GM18502 (cell line): ENCODE measurements at regions not wholly inside any gene's neighbourhood (a gene's known extent, or its start where the extent isn't known, plus 50 kb on each side); places are given as distances from the start of the nearest gene placed in this dataset.
"Not testable (repeated sequence)": the region's sequence is repeated elsewhere in the genome, so short reads cannot be mapped to it uniquely, and the experiment has no call there.

Experiments used
- ATAC-seq: cut with Tn5 transposase; IDR thresholded peaks from one replicate; pipeline ENCODE4 v1.9.1; 2021; ENCODE audit warnings: mild to moderate bottlenecking; ENCODE audit not compliant: unreplicated experiment, poor library complexity

DNA sequence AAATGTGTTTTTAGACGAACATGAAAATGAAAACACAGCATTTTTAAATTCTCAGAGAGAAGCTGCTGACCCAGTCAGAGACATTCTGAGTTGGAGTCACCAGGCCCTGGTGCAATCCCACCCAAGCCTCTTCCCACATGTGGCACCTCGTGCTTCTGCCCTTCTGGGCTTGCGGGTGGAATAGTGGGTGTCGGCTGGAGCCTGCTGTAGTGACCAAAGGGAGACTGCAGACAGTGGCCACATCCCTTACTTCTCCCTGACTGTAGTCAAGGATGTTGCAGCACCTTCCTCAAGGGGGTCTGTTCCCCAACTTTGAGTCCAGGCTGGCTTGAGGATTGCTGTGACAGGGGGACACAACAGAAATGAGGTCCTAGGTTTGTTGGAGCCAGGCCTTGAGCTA lies 104.4 kb upstream of the GLI2 start:
- ATAC-seq, result no peak

DNA sequence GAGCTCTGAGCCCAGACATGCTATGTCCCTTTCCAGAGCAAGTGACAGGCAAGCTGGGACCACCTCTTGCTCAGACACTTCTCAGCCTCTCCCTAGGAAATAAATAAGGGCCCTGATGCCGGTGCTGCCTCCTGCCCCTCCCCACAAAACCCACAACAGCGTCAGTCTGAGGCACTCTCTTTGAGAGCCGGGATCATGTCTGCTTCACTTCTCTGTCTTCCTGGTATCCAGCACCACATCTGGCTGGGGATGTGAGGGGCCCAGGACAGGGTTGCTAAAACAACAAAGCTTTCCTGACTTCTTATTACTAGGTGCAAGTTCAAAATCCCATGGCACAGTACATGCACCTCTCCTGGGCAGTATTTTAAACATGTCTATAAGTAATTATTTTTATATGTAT lies 103.9 kb upstream of the GLI2 start:
- ATAC-seq, result no peak

DNA sequence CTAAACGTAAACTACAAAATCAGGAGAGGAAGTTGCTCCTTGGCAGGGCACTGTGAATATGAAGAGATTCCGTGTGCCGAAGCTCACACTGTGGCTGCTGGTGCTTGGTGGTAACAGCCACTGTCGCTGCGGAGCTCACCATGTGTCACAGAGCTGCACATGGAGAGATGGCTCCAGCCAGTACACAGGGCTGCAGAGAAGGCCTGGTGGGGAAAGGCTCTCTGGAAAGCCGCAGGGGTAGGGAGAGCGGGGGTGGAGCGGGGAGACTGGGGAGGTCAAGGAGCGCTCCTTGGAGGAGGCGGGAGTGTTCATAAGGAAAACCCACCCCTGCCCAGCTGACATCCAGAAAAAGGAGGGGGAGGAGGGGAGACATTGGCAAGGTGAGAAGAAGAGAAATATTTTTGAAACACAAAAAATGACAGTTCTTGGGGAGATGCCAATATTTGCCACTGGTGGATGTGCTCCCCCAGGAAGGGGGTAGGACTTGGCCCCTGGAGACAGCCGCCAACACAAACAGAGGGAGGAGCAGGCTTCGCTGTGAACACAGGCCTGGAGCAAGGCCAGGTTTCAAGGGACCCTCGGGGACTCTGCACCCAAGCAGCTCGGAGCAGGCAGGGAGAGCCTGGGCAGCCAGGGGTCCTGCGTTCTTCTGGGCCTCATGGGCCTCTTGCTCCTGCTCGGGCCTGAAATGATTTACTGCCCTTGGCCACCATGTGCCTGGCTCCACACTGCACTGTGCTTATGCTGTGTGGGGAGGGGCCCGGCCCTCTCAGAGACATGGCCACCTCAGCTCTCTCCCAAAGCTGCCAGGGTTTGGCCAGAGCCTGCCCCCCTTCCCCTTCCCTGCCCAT lies 102.6 kb upstream of the GLI2 start:
- no peak for ATAC-seq

DNA sequence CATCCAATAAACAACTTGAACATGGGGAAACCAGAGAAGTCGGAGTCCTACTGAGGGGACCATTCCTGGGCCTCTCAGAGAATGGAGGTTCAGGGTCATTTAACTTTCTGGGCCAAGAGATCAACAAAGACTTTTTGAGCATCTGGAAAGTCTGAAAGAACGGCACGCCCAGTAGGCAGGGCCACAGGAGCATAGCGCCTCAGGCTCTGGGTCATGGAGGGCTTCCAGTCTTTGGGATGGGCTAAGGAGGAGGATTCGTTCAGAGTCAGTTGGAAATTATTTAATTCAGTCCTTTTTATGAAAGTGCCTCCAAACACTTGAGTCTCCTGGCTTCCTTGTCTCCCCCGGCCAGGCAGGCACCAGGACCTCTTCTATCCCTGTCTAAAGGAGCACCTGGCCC lies 101.1 kb upstream of the GLI2 start:
- no peak for ATAC-seq

DNA sequence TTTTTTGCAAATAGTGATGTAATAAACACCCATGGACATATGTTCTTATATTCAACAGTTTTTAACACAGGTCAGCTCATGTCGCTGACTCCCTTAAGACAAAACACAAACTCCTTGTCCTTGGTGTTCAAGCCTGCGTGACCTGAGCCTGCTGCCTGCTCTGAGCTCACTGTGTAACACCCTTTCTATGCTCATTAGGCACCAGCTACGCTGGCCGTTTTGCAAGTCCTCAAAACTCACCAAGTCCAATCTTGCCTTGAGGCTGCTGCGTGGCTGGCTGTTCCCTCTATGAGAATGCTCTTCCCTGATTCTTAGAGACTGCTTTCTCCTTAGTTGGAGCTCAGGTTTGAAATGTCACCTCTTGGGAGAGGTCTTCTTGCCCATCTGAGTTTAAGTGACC lies 100.5 kb upstream of the GLI2 start:
- ATAC-seq, result no peak

DNA sequence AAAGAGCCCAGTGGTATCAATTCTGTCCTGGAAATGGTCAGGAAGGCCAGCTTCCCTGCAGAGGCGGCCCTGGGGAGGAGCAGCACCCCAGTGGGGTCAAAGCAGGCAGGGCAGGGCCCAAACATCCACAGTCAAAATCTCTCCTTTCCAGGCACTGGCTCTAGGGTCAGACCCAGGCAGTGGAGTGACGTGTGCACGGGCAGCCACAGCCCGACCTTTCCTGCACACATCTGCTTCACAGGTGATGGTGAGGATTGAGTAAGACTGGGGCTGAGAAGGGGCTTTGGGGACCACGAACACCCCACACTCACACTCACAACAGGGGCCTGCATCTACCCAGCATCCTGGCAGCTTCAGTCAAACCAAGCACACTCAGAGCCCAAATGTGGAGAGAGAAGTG lies 97.8 kb upstream of the GLI2 start:
- no peak for ATAC-seq

DNA sequence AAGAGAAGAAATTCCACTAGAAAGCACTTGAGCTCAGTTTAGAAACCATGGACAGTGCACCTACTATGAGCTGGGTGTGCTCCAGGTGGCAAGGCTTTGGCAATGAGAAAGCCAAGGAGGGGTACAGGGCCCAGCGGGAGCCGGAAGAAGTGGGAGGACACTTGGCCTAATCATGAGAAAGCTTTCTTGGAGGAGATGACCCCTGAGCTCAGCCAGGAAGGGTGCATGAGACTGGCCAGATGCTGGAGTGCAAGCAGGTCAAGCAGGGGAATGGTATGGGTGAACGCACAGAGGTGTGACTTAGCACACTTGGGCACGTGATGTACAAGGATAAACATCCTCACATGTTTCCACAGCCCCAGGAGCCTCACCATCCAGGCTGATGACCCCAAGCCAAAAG lies 97.2 kb upstream of the GLI2 start:
- no peak for ATAC-seq

DNA sequence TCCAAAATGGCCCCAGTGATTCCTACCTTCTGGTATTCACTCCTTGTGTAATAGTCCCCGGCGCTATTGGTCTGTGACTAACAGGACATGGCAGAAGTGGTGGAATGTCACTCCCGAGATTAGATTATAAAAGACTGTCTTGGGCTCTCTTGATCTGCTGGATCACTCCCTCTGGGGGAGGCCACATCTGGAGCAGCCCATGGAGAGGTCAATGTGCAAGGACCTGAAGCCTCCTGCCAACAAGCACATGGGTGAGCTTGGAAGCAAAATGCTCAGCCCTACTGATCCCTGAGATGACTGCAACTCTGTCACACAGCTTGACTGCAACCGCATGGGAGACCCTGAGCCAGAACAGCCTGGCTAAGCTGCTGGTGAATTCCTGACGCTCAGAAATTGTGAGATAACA lies 94.3 kb upstream of the GLI2 start:
- no peak for ATAC-seq

DNA sequence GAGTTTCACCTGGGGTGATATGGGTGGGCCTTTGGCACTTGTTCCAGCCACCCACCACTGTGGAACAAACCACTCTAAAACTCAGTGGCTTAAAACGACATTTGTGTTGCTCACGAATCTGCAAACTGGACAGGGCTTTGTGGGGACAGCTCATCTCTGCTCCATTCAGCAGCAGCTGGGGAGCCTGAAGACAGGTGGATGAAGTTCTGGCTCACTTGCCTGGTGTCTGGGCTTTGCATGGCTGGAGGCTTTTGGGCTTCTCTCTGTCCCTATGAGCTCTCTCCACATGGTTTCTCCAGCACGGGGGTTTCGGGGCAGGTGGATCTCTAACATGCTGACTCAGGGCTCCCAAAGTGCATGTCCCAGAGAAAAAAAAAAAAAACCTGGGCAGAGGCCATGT lies 93.0 kb upstream of the GLI2 start:
- no peak for ATAC-seq

DNA sequence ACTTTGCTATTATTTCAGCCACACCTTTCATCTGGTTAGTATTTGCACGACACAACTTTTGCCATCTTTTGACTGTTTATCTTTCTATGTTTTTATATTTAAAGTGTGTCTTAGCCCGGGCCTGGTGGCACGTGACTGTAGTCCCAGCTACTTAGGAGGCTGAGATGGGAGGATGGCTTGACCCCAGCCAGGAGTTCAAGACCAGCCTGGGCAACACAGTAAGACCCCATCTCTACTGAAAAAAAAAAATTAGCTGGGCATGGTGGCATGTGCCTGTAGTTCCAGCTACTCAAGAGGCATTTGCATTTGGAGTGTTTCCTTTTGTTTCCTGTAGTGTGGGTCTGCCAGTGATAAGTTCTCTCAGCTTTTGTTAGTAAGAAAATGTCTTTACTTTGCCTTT lies 88.7 kb upstream of the GLI2 start:
- ATAC-seq, result no peak

DNA sequence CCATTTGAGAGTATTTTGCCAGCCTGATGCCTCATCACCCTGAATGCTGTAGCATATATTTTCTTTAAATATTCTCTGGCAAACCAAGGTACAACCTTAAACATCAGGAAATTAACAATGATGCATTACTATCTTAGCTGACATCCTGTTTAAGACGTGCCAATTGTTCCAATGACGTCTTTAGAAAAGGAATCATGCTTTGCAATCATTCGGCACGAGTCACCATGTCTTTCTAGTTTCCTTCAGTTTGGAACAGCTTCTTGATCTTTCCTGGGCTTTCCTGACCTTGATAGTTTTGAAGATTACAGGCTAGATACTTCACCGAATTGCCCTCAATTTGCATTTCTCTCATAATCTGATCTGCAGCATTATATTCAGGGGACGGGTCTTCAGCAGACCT lies 88.2 kb upstream of the GLI2 start:
- ATAC-seq, result no peak

DNA sequence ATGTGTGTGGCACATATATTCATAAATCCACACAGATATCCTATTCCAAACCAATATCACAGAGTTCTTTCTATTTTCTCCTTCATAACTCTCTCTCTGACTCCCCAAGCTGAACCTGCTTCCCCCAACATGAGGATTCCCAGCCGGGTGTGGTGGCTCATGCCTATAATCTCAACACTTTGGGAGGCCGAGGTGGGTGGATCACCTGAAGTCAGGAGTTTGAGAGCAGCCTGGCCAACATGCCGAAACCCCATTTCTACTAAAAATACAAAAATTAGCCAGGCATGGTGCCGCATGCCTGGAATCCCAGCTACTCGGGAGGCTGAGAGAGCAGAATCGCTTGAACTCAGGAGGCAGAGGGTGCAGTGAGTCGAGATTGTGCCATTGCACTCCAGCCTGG lies 86.3 kb upstream of the GLI2 start:
- ATAC-seq, result not testable (repeated sequence)

DNA sequence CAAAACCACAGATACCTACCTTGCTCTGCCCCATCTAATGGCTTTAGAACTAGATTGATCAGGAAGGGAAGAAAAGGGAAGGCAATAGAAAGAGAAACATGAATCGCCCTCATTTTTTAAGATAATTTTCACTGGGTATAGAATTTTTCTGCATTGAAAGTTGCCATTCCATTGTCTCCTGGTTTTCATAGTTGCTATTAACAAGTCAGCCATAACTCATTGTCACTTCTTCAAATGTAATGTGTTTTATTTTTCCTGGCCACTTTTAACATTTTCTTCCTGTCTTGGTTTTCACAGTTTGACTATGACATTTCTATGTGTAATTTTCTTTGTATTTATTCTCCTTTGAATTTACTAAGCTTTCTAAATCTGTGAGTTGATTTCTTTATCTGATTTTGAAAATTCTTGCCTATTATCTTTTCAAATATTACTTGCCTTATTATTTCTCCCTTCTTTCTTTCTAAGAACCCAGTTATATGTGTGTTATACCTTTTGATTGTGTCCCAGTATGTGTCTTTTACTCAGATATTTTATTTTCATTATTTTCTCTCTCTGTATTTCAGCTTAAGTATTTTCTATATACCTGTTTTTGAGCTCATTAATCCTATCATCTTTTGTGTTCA lies 85.5 kb upstream of the GLI2 start:
- ATAC-seq, result no peak

DNA sequence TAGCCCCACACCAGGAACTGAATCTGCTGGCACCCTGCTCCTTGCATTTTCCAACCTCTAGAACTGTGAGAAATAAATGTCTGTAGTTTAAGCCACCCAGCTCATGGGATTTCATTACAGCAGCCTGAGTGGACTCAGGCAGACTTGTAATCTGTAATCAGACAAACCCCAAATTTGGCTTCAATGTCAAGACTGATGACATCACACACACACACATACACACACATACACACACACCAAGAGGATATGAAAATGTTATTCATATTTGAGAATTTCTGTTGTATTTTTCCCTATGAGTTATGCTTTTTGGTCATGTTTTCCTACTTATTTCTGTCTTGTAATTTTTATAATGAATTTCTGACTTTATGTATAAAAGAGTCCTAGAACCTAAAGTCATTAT lies 83.8 kb upstream of the GLI2 start:
- no peak for ATAC-seq

DNA sequence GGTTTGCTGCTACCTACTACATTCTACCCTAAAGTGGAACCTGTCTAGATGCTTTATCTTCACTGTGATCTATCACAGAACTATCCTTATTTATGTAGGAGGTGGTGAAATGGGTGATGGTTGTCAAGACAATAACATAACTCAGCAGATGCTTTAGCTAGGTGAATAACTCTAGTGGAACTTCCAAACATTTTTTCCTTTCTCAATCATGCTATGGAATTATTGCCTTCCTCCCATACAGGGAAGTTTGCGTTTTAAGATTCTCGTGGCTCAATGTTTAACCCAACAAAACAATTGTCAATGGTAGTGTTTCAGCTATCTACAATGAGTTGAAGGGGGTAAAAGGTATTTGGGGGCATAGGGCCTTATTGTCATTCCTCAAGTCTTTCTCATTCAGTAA lies 82.6 kb upstream of the GLI2 start:
- ATAC-seq, result no peak

DNA sequence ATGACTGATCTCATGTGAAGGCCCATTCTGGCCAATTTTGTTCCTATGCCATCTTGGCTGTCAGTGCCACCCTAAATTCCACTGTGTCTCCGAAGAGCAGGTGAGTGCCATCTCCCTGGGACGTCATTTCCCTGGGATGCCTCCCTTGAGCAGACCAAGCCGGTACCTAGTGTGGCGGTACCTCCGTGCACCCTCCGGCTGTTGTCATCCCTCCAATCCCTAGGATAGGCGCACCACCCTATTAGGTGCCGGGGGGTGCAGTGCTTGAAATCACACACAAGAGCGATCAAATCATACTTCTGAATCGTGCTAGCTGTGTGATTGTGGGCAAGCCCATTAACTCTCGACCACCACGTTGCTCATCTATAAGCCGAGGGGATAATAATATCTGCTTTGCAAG lies 81.8 kb upstream of the GLI2 start:
- ATAC-seq, result no peak

DNA sequence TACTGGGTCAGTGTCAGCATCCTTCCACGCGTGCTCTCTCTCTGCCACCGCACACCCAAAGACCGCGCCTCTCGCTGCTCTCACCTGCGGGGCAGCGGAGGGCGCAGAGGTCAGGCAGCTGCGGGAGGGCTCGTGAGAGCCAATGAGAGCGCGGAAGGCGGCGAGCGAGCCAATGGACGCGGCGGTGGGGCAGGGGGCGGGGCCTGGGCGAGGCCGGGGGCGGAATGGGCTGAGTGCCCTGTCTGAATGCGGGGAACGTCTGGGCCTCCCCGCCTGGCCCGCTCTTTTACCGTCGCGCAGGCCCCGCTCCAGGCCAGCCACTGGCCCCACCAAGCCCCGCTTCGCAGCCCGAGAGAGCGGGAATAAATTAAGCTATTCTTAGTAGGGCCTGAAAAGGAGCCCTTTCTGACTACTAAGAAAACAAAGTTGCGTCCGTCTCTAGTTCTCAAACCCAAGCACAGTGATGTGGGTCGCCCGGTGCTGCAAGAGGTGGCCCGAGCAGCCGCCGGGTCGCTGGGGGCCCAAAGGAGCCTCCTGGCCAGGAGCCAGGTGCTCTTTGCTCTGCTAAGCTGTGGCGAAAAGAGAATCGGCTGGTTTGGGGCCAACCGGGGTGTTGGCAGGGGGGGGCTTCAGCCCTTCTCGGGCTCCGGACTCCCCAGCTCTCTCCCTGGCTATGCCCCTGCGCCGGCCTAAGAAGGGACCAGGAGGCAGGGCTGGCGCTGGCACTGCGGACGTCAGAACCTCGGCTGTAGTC lies 81.1 kb upstream of the GLI2 start:
- ATAC-seq, result no peak

DNA sequence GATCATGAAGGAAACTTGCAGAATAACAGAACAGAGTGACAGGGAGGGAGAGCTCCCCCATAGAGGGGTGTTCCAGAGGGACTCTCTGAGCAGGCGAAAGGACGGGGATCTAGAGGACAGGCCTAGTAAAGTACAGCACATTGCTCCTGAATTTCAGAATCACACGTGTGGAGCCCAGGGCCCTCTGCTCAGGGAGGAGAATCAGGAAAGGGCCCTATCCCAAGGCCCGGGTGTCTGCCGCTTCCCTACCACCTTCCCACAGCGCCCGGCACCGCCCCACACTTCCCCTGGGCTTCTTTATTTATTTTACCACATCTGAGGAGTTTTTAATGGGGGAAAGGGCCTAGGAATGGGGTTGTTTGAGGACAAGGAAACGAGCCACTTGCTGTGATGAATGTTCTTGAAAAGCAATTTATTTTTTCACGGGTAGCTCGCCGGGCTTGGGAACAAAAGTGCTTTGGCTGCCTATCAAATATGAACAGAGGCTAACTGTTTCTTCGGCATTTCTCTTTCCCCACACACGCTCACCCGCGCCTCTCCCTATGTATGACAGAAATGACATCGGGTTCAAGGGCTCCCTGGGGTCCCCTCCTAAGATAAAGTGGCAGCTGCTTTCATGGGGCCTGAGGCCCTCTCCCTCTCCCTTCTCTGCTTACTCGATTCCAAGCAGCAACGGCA lies 79.3 kb upstream of the GLI2 start:
- ATAC-seq, result no peak

DNA sequence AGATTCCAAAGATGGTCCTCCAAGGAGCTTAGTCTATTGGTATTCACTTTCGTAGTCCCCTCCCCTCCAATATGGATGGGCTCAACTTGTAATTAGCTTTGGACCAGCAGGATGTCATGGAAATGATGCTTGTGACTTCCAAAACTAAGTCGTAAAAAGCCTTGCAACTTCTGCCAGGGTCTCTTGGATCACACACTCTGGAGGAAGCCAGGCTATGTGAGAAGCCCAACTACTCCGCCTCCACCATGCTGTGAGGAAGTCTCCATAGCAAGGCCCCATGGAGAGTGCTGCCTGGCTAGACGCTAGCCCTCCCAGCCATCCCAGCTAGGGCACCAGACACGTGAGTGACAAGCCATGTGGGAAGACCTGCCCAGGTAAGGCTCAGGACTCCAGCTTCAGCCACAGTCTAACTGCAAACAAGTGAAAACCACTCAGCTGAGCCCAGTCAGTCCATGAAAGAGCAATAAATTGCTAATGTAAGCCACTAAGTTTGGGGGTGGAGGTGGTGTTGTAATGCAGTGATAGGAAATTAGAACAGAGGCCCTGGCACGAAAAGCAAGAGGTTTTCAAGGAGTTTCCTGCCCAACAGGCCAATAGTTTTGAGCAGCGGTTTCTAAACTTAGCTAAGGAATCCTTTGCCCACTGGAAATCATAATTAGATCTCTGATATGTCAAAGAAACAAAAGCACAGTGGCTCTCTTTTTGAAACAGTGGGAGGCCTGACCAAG lies 77.5 kb upstream of the GLI2 start:
- ATAC-seq, result no peak

DNA sequence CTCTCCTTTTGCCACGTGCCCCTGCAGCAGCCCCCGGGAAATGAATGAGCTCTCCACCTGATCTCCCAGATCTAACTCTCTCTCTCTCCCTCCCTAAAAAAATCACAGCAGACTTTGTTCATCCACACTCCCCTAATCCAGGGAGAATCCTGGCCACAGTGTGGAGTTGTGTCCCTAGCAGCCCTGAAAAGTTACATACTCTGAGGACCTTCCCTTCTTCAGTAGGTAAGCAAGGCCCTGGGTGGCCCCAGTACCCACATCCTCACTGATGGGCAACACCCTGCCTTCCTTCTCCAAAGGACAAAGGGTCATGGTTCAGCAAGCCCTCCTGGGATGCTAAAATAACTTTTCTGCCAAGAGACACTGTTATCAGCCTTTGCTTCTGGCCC lies 76.9 kb upstream of the GLI2 start:
- ATAC-seq, result no peak
